ENCODE measurements at regions not wholly inside any gene's neighbourhood (a gene's known extent, or its start where the extent isn't known, plus 50 kb on each side); places are given as distances from the start of the nearest gene placed in this dataset.
A peak's percentile ranks its signal among the peaks of the same experiment; 100 is the strongest.

- no peak overlapping the region for H3K4me3 ChIP-seq (ENCODE audit: control insufficient read depth, low read depth, low read length)
- no peak for TF ChIP-seq CTCF (IDR thresholded peaks at IDR 0.05; ENCODE audit: control insufficient read depth, insufficient read depth, low read depth, low read length, missing control alignments)
- no peak for DNase-seq (ENCODE audit: low read depth)
These were observed 360.6 kb upstream of the ANKRD30A start for GRCh38 chr10:36764823-36765222.

DNA sequence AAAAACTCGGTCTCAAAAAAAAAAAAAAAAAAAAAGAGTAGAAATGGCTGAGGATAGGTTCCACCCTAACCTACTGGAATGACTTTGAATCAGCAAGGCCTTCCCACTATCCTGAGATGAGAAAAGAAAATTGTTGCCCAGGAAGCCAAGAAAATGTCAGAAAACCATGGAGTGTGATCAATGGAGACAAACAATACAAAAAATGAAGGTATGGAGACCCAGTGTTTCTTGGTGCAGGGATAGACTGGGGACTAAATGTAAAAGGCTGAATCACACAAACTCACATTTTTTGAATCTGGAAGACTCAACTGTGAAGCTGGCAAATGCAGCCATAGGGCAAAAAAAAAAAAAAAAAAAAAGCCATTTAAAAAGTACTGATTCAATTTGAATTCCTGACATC, 364.3 kb upstream of the ANKRD30A start:
- no peak for TF ChIP-seq CTCF (IDR thresholded peaks at IDR 0.05; ENCODE audit: control insufficient read depth, insufficient read depth, low read depth, low read length, missing control alignments)
- no peak overlapping the region for H3K4me3 ChIP-seq (ENCODE audit: control insufficient read depth, low read depth, low read length)
- no peak for DNase-seq (ENCODE audit: low read depth)

GRCh38 chr10:36759141-36759805, 366.1 kb upstream of the ANKRD30A start:
- H3K4me3 ChIP-seq (ENCODE audit: control insufficient read depth, low read depth, low read length): no peak overlapping the region
- peak; percentile 90 for DNase-seq (ENCODE audit: low read depth)
- no peak for TF ChIP-seq CTCF (IDR thresholded peaks at IDR 0.05; ENCODE audit: control insufficient read depth, insufficient read depth, low read depth, low read length, missing control alignments)

GRCh38 chr10:36748128-36748871, 377.1 kb upstream of the ANKRD30A start:
- no peak for DNase-seq (ENCODE audit: low read depth)
- TF ChIP-seq CTCF (IDR thresholded peaks at IDR 0.05; ENCODE audit: control insufficient read depth, insufficient read depth, low read depth, low read length, missing control alignments): no peak
- no peak overlapping the region for H3K4me3 ChIP-seq (ENCODE audit: control insufficient read depth, low read depth, low read length)

- TF ChIP-seq CTCF (IDR thresholded peaks at IDR 0.05; ENCODE audit: control insufficient read depth, insufficient read depth, low read depth, low read length, missing control alignments): no peak
- DNase-seq (ENCODE audit: low read depth): no peak
- H3K4me3 ChIP-seq (ENCODE audit: control insufficient read depth, low read depth, low read length): no peak overlapping the region
These were observed 385.4 kb upstream of the ANKRD30A start for GRCh38 chr10:36739884-36740445.

- no peak for DNase-seq (ENCODE audit: low read depth)
- TF ChIP-seq CTCF (IDR thresholded peaks at IDR 0.05; ENCODE audit: control insufficient read depth, insufficient read depth, low read depth, low read length, missing control alignments): no peak
- H3K4me3 ChIP-seq (ENCODE audit: control insufficient read depth, low read depth, low read length): no peak overlapping the region
These were observed 386.5 kb upstream of the ANKRD30A start for GRCh38 chr10:36738738-36739431.
